ENCODE measurements at regions not wholly inside any gene's neighbourhood (a gene's known extent, or its start where the extent isn't known, plus 50 kb on each side); places are given as distances from the start of the nearest gene placed in this dataset.

DNA sequence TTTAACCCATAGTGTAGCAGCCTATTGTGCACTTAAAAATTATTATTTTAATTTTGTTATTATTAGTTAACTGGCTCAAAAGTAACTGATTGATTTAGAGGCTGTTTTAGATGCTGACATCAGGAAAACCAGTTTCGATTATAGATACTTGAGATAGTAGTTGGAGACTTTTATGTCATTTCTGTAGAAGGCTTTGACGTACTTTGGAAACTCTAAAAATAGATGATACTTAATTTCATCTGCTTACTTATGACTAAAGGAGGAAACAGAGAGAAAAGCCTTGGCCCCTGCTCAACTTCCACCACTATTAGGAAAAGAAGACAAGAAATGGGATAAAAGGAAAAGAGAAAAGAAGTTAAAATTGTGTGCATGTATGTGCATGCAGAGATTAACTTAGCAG lies 219.3 kb upstream of the HMGA2 start:
- intact Hi-C loops (cut with DNase I; ENCODE audit: low total_unique reads): no loop called here
- DNase-seq: no peak
- peaks cover 0 to 2% of the 10 kb centered on the region in 2 donors for H3K27me3 ChIP-seq
- peaks cover 0 to 4% of the 10 kb centered on the region in 2 donors for H3K4me1 ChIP-seq
- TF ChIP-seq POLR2A (IDR thresholded peaks at IDR 0.05): no peak
- TF ChIP-seq, protein P1, sequence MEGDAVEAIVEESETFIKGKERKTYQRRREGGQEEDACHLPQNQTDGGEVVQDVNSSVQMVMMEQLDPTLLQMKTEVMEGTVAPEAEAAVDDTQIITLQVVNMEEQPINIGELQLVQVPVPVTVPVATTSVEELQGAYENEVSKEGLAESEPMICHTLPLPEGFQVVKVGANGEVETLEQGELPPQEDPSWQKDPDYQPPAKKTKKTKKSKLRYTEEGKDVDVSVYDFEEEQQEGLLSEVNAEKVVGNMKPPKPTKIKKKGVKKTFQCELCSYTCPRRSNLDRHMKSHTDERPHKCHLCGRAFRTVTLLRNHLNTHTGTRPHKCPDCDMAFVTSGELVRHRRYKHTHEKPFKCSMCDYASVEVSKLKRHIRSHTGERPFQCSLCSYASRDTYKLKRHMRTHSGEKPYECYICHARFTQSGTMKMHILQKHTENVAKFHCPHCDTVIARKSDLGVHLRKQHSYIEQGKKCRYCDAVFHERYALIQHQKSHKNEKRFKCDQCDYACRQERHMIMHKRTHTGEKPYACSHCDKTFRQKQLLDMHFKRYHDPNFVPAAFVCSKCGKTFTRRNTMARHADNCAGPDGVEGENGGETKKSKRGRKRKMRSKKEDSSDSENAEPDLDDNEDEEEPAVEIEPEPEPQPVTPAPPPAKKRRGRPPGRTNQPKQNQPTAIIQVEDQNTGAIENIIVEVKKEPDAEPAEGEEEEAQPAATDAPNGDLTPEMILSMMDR (IDR thresholded peaks at IDR 0.05): no peak
- no peak overlapping the region for H3K27ac ChIP-seq
- H3K36me3 ChIP-seq: no peaks in the 10 kb centered on the region
- no peaks in the 10 kb centered on the region for H3K9me3 ChIP-seq
- H3K4me3 ChIP-seq: no peak overlapping the region

DNA sequence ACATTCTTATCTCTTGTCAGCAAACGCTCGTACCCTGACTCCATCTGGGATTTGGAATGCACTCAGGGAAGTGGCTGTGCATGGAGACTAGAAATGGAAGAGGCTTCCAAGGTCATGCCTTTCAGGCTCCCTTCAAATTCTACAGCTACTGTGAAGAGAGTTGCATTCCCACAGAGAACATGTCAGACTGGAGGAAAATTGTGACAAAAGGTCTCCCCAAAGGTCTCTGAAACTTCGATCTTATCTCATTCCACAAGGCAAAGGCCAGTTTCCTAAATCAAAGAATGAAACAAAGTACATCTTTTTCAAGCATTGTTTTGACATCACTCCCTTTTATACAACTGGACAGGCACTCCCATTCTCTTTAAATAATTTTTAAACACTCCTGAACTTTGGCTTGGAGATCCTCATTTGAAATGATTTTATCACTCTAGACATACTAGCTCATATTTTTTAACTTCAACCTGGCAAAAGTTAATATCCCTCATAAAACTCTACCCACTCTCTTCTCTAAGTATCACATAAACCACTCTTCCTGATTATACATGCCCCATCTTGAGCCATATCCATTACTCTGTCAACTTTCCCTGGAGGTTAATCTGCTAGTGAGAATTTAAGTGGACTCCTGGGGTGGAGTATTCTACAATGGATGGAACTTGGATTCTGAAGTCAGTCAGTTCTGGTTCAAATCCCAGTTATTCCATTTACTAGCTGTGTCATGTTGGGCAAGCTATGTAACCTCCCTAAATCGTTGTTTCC lies 218.1 kb upstream of the HMGA2 start:
- H3K4me3 ChIP-seq: no peak overlapping the region
- H3K36me3 ChIP-seq: no peaks in the 10 kb centered on the region
- intact Hi-C loops (cut with DNase I; ENCODE audit: low total_unique reads): no loop called here
- TF ChIP-seq POLR2A (IDR thresholded peaks at IDR 0.05): no peak
- TF ChIP-seq, protein P1 (IDR thresholded peaks at IDR 0.05): no peak
- DNase-seq: no peak
- peaks cover 0 to 4% of the 10 kb centered on the region in 2 donors for H3K4me1 ChIP-seq
- no peaks in the 10 kb centered on the region for H3K27me3 ChIP-seq
- no peak overlapping the region for H3K27ac ChIP-seq
- no peaks in the 10 kb centered on the region for H3K9me3 ChIP-seq

DNA sequence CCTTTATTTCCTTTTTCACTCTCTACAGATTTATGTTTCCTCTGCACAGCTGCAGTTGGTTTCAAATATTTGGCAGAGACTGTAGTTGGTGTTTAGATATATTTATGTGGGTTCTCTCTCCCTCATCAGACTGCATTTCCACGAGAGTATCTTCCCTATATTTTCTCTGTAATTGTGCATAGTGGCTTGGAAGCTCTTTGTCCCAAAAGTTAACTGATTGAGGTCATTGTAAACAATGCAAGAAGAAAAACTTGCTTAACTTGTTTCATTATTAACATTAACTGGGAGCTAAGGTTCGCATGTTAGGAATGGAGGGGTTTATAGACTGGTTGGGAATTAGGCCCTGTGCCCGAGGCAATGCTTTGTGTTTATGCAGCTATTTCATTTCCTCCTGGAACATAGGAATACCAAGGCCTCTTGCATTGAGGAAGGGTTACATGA lies 216.9 kb upstream of the HMGA2 start:
- H3K27ac ChIP-seq: no peak overlapping the region
- no peaks in the 10 kb centered on the region for H3K9me3 ChIP-seq
- no peak for DNase-seq
- no peaks in the 10 kb centered on the region for H3K36me3 ChIP-seq
- no peaks in the 10 kb centered on the region for H3K27me3 ChIP-seq
- TF ChIP-seq, protein P1 (IDR thresholded peaks at IDR 0.05): no peak
- TF ChIP-seq POLR2A (IDR thresholded peaks at IDR 0.05): no peak
- no peak overlapping the region for H3K4me3 ChIP-seq
- H3K4me1 ChIP-seq: peaks cover 0 to 4% of the 10 kb centered on the region in 2 donors
- intact Hi-C loops (cut with DNase I; ENCODE audit: low total_unique reads): no loop called here

DNA sequence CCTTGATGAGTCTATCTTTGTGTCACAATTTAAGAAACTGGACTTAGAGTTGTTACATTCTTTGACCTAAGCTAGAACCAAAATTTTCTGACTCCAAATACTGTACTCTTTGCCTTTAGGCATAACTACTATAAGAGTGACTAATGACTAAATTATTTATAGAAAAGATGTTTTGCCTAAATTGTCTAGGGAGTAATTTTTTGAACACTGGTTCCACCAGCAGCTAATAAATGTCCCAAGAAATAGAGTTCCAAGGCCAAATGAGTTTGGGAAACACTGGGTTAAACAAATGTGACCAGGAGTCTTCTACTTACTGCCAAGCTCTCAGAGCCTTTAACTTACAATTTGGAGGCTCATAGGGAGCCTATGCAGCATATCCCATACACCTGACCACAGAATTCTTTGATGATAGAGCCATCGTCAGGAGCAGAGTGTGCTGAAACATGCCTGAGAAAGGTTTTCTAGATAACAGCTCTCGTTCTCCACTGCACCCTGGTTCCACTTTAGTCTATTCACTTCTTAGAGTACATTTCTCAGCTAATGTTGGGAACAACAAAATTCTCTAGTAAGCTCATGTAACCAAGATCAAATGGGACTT lies 215.9 kb upstream of the HMGA2 start:
- TF ChIP-seq, protein P1 (IDR thresholded peaks at IDR 0.05): no peak
- no peak for TF ChIP-seq POLR2A (IDR thresholded peaks at IDR 0.05)
- Histone ChIP-seq H3K4me1 (no peaks in the 10 kb centered on the region), H3K36me3 (no peaks in the 10 kb centered on the region), H3K27me3 (no peaks in the 10 kb centered on the region), H3K4me3 (no peak overlapping the region), H3K27ac (no peak overlapping the region), H3K9me3 (no peaks in the 10 kb centered on the region)
- intact Hi-C loops (cut with DNase I; ENCODE audit: low total_unique reads): no loop called here
- no peak for DNase-seq

DNA sequence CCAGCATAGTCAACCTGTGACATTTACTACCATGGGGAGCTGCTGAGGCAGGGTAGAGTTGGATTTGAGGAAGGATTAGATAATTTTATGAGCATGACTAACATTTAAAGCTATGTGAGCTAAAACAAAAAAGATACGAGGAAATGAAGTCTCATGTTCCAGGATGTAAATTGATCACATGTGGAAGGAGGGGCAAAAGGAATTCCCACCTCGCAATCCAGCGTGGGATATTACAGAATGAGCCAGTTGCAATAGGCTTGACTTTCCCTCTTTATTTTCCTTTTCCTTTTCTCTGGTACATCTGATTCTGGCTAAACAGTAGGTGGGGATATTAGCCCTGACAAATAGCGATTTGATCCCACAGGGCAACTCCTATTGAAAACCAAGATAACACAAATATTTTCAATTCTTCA lies 214.9 kb upstream of the HMGA2 start:
- TF ChIP-seq, protein P1 (IDR thresholded peaks at IDR 0.05): no peak
- no peak for TF ChIP-seq POLR2A (IDR thresholded peaks at IDR 0.05)
- H3K27me3 ChIP-seq: no peaks in the 10 kb centered on the region
- H3K9me3 ChIP-seq: no peaks in the 10 kb centered on the region
- DNase-seq: no peak
- intact Hi-C loops (cut with DNase I; ENCODE audit: low total_unique reads): no loop called here
- H3K36me3 ChIP-seq: no peaks in the 10 kb centered on the region
- H3K27ac ChIP-seq: no peak overlapping the region
- H3K4me3 ChIP-seq: no peak overlapping the region
- no peaks in the 10 kb centered on the region for H3K4me1 ChIP-seq

All from uterus (tissue), 3 donors.